ENCODE measurements at regions not wholly inside any gene's neighbourhood (a gene's known extent, or its start where the extent isn't known, plus 50 kb on each side); places are given as distances from the start of the nearest gene placed in this dataset.
A peak's percentile ranks its signal among the peaks of the same experiment; 100 is the strongest.

GRCh38 chr18:35804377-35804776 is 168.1 kb upstream of the RMP24 start (continued):
- TF ChIP-seq PRDM10 (tag by site-specific recombination; IDR thresholded peaks at IDR 0.05) = no peak
- 0 out of 2 replicates have a peak, but pooled peaks have one; percentile 51 for TF ChIP-seq BCL6B (tag by site-specific recombination; IDR thresholded peaks at IDR 0.05)
- no peak for TF ChIP-seq ZNF324 (tag by site-specific recombination; IDR thresholded peaks at IDR 0.05)
- no peak for TF ChIP-seq ZNF248 (tag by site-specific recombination; IDR thresholded peaks at IDR 0.05)
- no peak for TF ChIP-seq PRDM1 (tag by site-specific recombination; IDR thresholded peaks at IDR 0.05)
- TF ChIP-seq ZBTB6 (tag by site-specific recombination; IDR thresholded peaks at IDR 0.05) = no peak
- TF ChIP-seq TRIM28 (IDR thresholded peaks at IDR 0.05; ENCODE audit: borderline replicate concordance, low read length) = 0 out of 2 replicates have a peak, but pooled peaks have one; percentile 19
- TF ChIP-seq ZNF704 (tag by site-specific recombination; IDR thresholded peaks at IDR 0.05) = no peak
- TF ChIP-seq ZNF629 (tag by site-specific recombination; IDR thresholded peaks at IDR 0.05) = no peak
- TF ChIP-seq ZNF292 (tag by site-specific recombination; IDR thresholded peaks at IDR 0.05; ENCODE audit: borderline replicate concordance, low read depth) = no peak
- peak; percentile 52 for TF ChIP-seq PRDM6 (tag by site-specific recombination; IDR thresholded peaks at IDR 0.05)
- no peak for TF ChIP-seq ZNF404 (tag by site-specific recombination; IDR thresholded peaks at IDR 0.05)
- TF ChIP-seq PATZ1 (tag by site-specific recombination; IDR thresholded peaks at IDR 0.05) = no peak
- no peak for TF ChIP-seq BCL11A (tag by site-specific recombination; IDR thresholded peaks at IDR 0.05; ENCODE audit: low read depth)
- peak; percentile 54 for TF ChIP-seq ZNF843 (tag by site-specific recombination; IDR thresholded peaks at IDR 0.05)
- peak; percentile 19; the same call in 1 of the 2 replicates for TF ChIP-seq GLIS1 (tag by site-specific recombination; IDR thresholded peaks at IDR 0.05)
- TF ChIP-seq ZNF140 (tag by site-specific recombination; IDR thresholded peaks at IDR 0.05) = no peak
- TF ChIP-seq IKZF3 (tag by site-specific recombination; IDR thresholded peaks at IDR 0.05) = 0 out of 2 replicates have a peak, but pooled peaks have one; percentile 37
- TF ChIP-seq ZNF133 (tag by site-specific recombination; IDR thresholded peaks at IDR 0.05) = no peak
